ENCODE measurements at regions not wholly inside any gene's neighbourhood (a gene's known extent, or its start where the extent isn't known, plus 50 kb on each side); places are given as distances from the start of the nearest gene placed in this dataset.

GRCh38 chr5:61640179-61641021 is 308.3 kb downstream of the ZSWIM6 start:
- TF ChIP-seq MAFK (IDR thresholded peaks at IDR 0.05; ENCODE audit: low read depth, low read length) = no peak
- TF ChIP-seq PHF8 (conservative IDR thresholded peaks at IDR 0.05; ENCODE audit: low read depth, low read length) = no peak
- no peak for TF ChIP-seq POLR2A (IDR thresholded peaks at IDR 0.05; ENCODE audit: control extremely low read depth in 1 of 2, low read depth in 2 of 2, low read length in 2 of 2)
- TF ChIP-seq RFX5 (IDR thresholded peaks at IDR 0.05; ENCODE audit: borderline replicate concordance, low read depth, low read length) = no peak
- TF ChIP-seq SP4 (IDR thresholded peaks at IDR 0.05; ENCODE audit: low read length) = no peak
- TF ChIP-seq USF2 (IDR thresholded peaks at IDR 0.05; ENCODE audit: low read length) = no peak
- no peak for TF ChIP-seq CEBPB (IDR thresholded peaks at IDR 0.05; ENCODE audit: low read depth, low read length)
- no peak for TF ChIP-seq TAF1 (IDR thresholded peaks at IDR 0.05; ENCODE audit: low read depth, low read length)
- Histone ChIP-seq H3K4me3 (ENCODE audit: extremely low read depth in 1 of 4, insufficient read depth in 2 of 4, low read depth in 3 of 4, low read length in 4 of 4) (no peak overlapping the region), H2BK120ac (replicated peaks; ENCODE audit: low read depth, low read length) (no peak overlapping the region), H3K4me1 (replicated peaks in 1 of 4; ENCODE audit: control insufficient read depth in 3 of 4, insufficient read depth in 4 of 4, low read length in 3 of 4) (peaks cover 0 to 5% (median under 1%) of the 10 kb centered on the region in 4 experiments; a peak in 1 of 7 replicates), H3K56ac (replicated peaks; ENCODE audit: insufficient read length, low read depth, low read length) (no peak overlapping the region), H4K20me1 (replicated peaks in 1 of 2; ENCODE audit: control insufficient read depth in 1 of 2, insufficient read depth in 2 of 2, low read length in 2 of 2) (no peaks in the 10 kb centered on the region), H3K18ac (ENCODE audit: extremely low read depth, low read length) (no peak overlapping the region), H3K27ac (ENCODE audit: low read depth, low read length) (no peak overlapping the region), H3K14ac (ENCODE audit: insufficient read length) (no peak overlapping the region), H3K23ac (ENCODE audit: insufficient read length) (no peak overlapping the region), H3K9ac (replicated peaks in 1 of 4; ENCODE audit: extremely low read depth in 1 of 4, low read depth in 3 of 4, low read length in 3 of 4) (no peak overlapping the region), H4K91ac (replicated peaks; ENCODE audit: insufficient read length, low read length) (no peak overlapping the region), H4K8ac (ENCODE audit: extremely low read depth, insufficient read depth, low read length) (no peak overlapping the region), H2AFZ (ENCODE audit: low read length) (no peak overlapping the region), H3K79me1 (ENCODE audit: low read depth, low read length) (no peaks in the 10 kb centered on the region), H2BK12ac (ENCODE audit: low read depth, low read length) (no peak overlapping the region), H2AK5ac (ENCODE audit: low read depth, low read length) (no peak overlapping the region), H3K4ac (replicated peaks; ENCODE audit: insufficient read length, low read depth, low read length) (no peak overlapping the region), H2BK5ac (ENCODE audit: low read depth, low read length) (no peak overlapping the region), H3K4me2 (ENCODE audit: insufficient read depth in 1 of 2, low read depth in 2 of 2, low read length in 2 of 2) (no peak overlapping the region), H2BK15ac (ENCODE audit: low read length) (no peak overlapping the region), H3K79me2 (ENCODE audit: control insufficient read depth in 1 of 2, insufficient read depth in 2 of 2, low read length in 2 of 2) (no peaks in the 10 kb centered on the region), H4K5ac (ENCODE audit: insufficient read length, low read depth, low read length) (no peak overlapping the region), H2BK20ac (ENCODE audit: low read length) (no peak overlapping the region), H3K36me3 (ENCODE audit: control insufficient read depth in 2 of 4, insufficient read depth in 4 of 4, low read length in 3 of 4) (no peaks in the 10 kb centered on the region), H3K9me3 (ENCODE audit: insufficient read depth in 2 of 2, low read depth in 1 of 2, low read length in 1 of 2) (no peaks in the 10 kb centered on the region), H3K27me3 (replicated peaks in 1 of 4; ENCODE audit: control insufficient read depth in 3 of 4, extremely low read depth in 1 of 4, insufficient read depth in 3 of 4, low read length in 3 of 4) (no peaks in the 10 kb centered on the region), H3K23me2 (ENCODE audit: low read depth, low read length) (no peaks in the 10 kb centered on the region)
- ChIA-PET CTCF (ENCODE audit: partially characterized antibody) (interaction anchor here (0.8 to 3.3 kb wide), 8 partner anchors 8 to 128 kb away, joined by 3 to 15 read pairs (median 4); no protein-coding TSS in a partner anchor), POLR2A (ENCODE audit: partially characterized antibody) (no interaction called here)
- 91% methylated on average over 7 of the region's 7 CpGs; no CpG with 5 or more reads in 1 of the 2 experiments for WGBS, 2 experiments (ENCODE audit: extremely low coverage in 1 of 2, insufficient coverage in 1 of 2, insufficient read length in 1 of 2, insufficient replicate concordance in 2 of 2, low coverage in 1 of 2, low lambda C conversion rate in 2 of 2, missing lambda C conversion rate in 1 of 2)
- no peak for FAIRE-seq
- no peak for DNase-seq (ENCODE audit: low read depth in 1 of 2, low spot score in 2 of 2)
